Astrocyte (in vitro differentiated cells and primary cell): ENCODE measurements at regions not wholly inside any gene's neighbourhood (a gene's known extent, or its start where the extent isn't known, plus 50 kb on each side); places are given as distances from the start of the nearest gene placed in this dataset.

Experiments
- DNase-seq: peaks from one replicate; pipeline ENCODE4 v3.0.0-alpha.2; 2010; ENCODE audit warnings: low read depth
- FAIRE-seq: peaks from 2 replicates; lab custom pipeline; 2011; peaks lifted over from hg19 to GRCh38; lab: Jason Lieb, UNC
- H2AFZ ChIP-seq: 2 replicates; pipeline ENCODE4 v1.6.0; 2012; ENCODE audit warnings: low read depth, low read length, inconsistent platforms
- H3K27ac ChIP-seq: 2 replicates; pipeline ENCODE4 v1.5.1; 2011; ENCODE audit warnings: low read depth, low read length, inconsistent platforms
- H3K27me3 ChIP-seq: 2 replicates; pipeline ENCODE4 v1.6.0; 2011; ENCODE audit warnings: low read length, inconsistent platforms; ENCODE audit not compliant: insufficient read depth
- H3K36me3 ChIP-seq: 2 replicates; pipeline ENCODE4 v1.5.1; 2011; ENCODE audit warnings: low read length, inconsistent platforms; ENCODE audit not compliant: insufficient read depth
- H3K4me1 ChIP-seq: 2 replicates; pipeline ENCODE4 v1.5.1; 2011; ENCODE audit warnings: low read length, inconsistent platforms; ENCODE audit not compliant: insufficient read depth
- H3K4me2 ChIP-seq: 2 replicates; pipeline ENCODE4 v1.6.0; 2012; ENCODE audit warnings: low read length, inconsistent platforms
- H3K4me3 ChIP-seq: 2 replicates; pipeline ENCODE4 v1.5.1; 2011; ENCODE audit warnings: low read depth, mild to moderate bottlenecking, low read length, inconsistent platforms; ENCODE audit not compliant: insufficient read depth
- H3K79me2 ChIP-seq: 2 replicates; pipeline ENCODE4 v1.6.0; 2012; ENCODE audit warnings: mild to moderate bottlenecking, low read length, inconsistent platforms; ENCODE audit not compliant: insufficient read depth
- H3K9ac ChIP-seq: 2 replicates; pipeline ENCODE4 v1.6.0; 2012; ENCODE audit warnings: mild to moderate bottlenecking, low read length, inconsistent platforms
- H3K9me3 ChIP-seq: 2 replicates; pipeline ENCODE4 v1.5.1; 2012; ENCODE audit warnings: low read depth, mild to moderate bottlenecking, low read length, inconsistent platforms; ENCODE audit not compliant: insufficient read depth
- H4K20me1 ChIP-seq: 2 replicates; pipeline ENCODE4 v1.6.0; 2012; ENCODE audit warnings: low read length, inconsistent platforms; ENCODE audit not compliant: insufficient read depth
- H3K27ac Mint-ChIP-seq: one replicate; pipeline ENCODE4 v1.8.0; 2021; ENCODE audit warnings: mild to moderate bottlenecking, mixed read lengths; ENCODE audit not compliant: unreplicated experiment
- H3K27me3 Mint-ChIP-seq: one replicate; pipeline ENCODE4 v1.8.0; 2021; ENCODE audit warnings: low read depth, mixed read lengths; ENCODE audit not compliant: unreplicated experiment
- H3K36me3 Mint-ChIP-seq: one replicate; pipeline ENCODE4 v1.8.0; 2021; ENCODE audit warnings: low read depth, mixed read lengths; ENCODE audit not compliant: unreplicated experiment
- H3K4me1 Mint-ChIP-seq: one replicate; pipeline ENCODE4 v1.8.0; 2021; ENCODE audit warnings: low read depth, mixed read lengths; ENCODE audit not compliant: unreplicated experiment
- H3K4me3 Mint-ChIP-seq: one replicate; pipeline ENCODE4 v1.8.0; 2021; ENCODE audit warnings: mild to moderate bottlenecking, moderate library complexity, mixed read lengths; ENCODE audit not compliant: unreplicated experiment
- H3K9me3 Mint-ChIP-seq: one replicate; pipeline ENCODE4 v1.8.0; 2021; ENCODE audit warnings: mild to moderate bottlenecking, mixed read lengths; ENCODE audit not compliant: unreplicated experiment
- CTCF ChIP-seq: IDR thresholded peaks from 2 replicates; pipeline ENCODE4 v1.5.1; 2011; ENCODE audit warnings: low read depth, mild to moderate bottlenecking, inconsistent platforms, low read length, moderate library complexity; ENCODE audit not compliant: insufficient read depth
- EZH2 ChIP-seq: IDR thresholded peaks from 2 replicates; pipeline ENCODE4 v1.6.1; 2012; ENCODE audit warnings: mild to moderate bottlenecking, low read length, inconsistent platforms; ENCODE audit not compliant: insufficient read depth

GRCh38 chr2:66903183-66903582, 468.3 kb downstream of the MEIS1 start:
- no peak overlapping the region for H3K27ac Mint-ChIP-seq
- Histone ChIP-seq H3K4me1 (peaks cover under 1% of the 10 kb centered on the region), H3K27me3 (no peaks in the 10 kb centered on the region), H3K27ac (no peak overlapping the region), H3K4me3 (no peak overlapping the region), H3K4me2 (no peak overlapping the region), H4K20me1 (no peaks in the 10 kb centered on the region), H3K9ac (no peak overlapping the region), H3K9me3 (no peaks in the 10 kb centered on the region), H2AFZ (no peak overlapping the region), H3K79me2 (no peaks in the 10 kb centered on the region), H3K36me3 (no peaks in the 10 kb centered on the region)
- TF ChIP-seq EZH2: no peak
- TF ChIP-seq CTCF: no peak
- no peaks in the 10 kb centered on the region for H3K9me3 Mint-ChIP-seq
- no peaks in the 10 kb centered on the region for H3K36me3 Mint-ChIP-seq
- H3K4me1 Mint-ChIP-seq: peaks cover 3% of the 10 kb centered on the region
- H3K27me3 Mint-ChIP-seq: peaks cover 3% of the 10 kb centered on the region
- no peak overlapping the region for H3K4me3 Mint-ChIP-seq
- FAIRE-seq (no peak), DNase-seq (no peak)

DNA sequence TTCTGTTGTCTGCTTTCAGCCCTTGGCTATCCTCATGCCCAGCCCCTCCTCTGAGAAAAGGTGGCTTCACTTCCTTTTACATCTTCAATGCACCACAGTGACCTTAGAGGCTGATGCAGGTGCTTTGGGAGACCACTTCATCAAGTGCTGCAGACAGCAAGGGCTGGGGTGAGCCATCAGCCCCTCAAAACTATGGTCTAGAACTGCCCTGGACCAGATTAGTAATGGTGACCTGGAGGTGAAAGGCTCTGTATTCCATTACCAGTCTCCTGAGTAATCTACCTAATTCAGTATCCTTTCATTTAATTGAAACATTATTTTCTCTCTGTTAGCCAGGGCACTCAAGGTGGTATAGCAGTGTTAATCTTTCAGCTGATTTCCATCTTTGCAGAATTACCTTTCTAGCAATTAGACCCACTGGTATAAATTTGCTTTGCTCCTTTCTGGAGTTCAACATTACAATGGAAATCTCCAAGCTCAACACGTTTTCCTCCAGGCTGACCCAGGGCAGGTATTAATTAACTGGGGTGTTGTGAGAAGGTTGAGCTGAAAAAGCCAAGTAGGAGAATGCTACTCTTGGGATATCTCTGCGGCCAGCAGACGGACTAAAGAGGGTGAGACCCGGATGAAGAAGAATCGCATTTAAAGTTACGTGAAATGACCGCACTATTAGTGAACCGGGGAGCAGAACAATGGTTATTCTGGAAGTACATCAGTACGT, 469.0 kb downstream of the MEIS1 start:
- Mint-ChIP-seq H3K36me3 (no peaks in the 10 kb centered on the region), H3K9me3 (no peaks in the 10 kb centered on the region)
- no peak for FAIRE-seq

More for the DNA sequence above, 469.0 kb downstream of the MEIS1 start:
- H3K36me3 ChIP-seq: no peaks in the 10 kb centered on the region
- Mint-ChIP-seq H3K27me3 (peaks cover 3% of the 10 kb centered on the region), H3K4me1 (no peaks in the 10 kb centered on the region), H3K4me3 (no peak overlapping the region), H3K27ac (no peak overlapping the region)
- no peak overlapping the region for H3K4me2 ChIP-seq
- no peak overlapping the region for H3K4me3 ChIP-seq
- DNase-seq: no peak
- no peak for TF ChIP-seq CTCF
- TF ChIP-seq EZH2: no peak
- H3K9me3 ChIP-seq: no peaks in the 10 kb centered on the region
- H3K27ac ChIP-seq: no peak overlapping the region
- no peaks in the 10 kb centered on the region for H4K20me1 ChIP-seq
- no peak overlapping the region for H2AFZ ChIP-seq
- H3K9ac ChIP-seq: no peak overlapping the region
- H3K4me1 ChIP-seq: no peaks in the 10 kb centered on the region
- H3K27me3 ChIP-seq: no peaks in the 10 kb centered on the region
- H3K79me2 ChIP-seq: no peaks in the 10 kb centered on the region
